Astrocyte (in vitro differentiated cells and primary cell): ENCODE measurements at regions not wholly inside any gene's neighbourhood (a gene's known extent, or its start where the extent isn't known, plus 50 kb on each side); places are given as distances from the start of the nearest gene placed in this dataset.

Experiments used
- CTCF ChIP-seq: IDR thresholded peaks from 2 replicates; pipeline ENCODE4 v1.5.1; 2011; ENCODE audit warnings: low read depth, mild to moderate bottlenecking, inconsistent platforms, low read length, moderate library complexity; ENCODE audit not compliant: insufficient read depth
- EZH2 ChIP-seq: IDR thresholded peaks from 2 replicates; pipeline ENCODE4 v1.6.1; 2012; ENCODE audit warnings: mild to moderate bottlenecking, low read length, inconsistent platforms; ENCODE audit not compliant: insufficient read depth

GRCh38 chr4:54587107-54587891 is 70.5 kb upstream of the KIT start:
- TF ChIP-seq EZH2 (no peak), CTCF (no peak)
